Breast epithelium (tissue), 4 donors: ENCODE measurements at regions not wholly inside any gene's neighbourhood (a gene's known extent, or its start where the extent isn't known, plus 50 kb on each side); places are given as distances from the start of the nearest gene placed in this dataset.

Experiments
- DNase-seq, 2 donors: peaks; one replicate each; pipeline ENCODE4 v3.0.0-alpha.2; 2019; ENCODE audit warnings: low spot score in 2 of 2
- H3K27ac ChIP-seq, 2 donors: fragments of 200-600 bp; sonication (generic) in 1 of 2; one replicate each; pipeline ENCODE4 v1.5.1; 2016 to 2019; ENCODE audit warnings: mild to moderate bottlenecking in 1 of 2
- H3K27me3 ChIP-seq, 2 donors: fragments of 200-600 bp; sonication (generic) in 1 of 2; one replicate each; pipeline versions ENCODE4 v1.5.1 to v1.6.0; 2017 to 2019; ENCODE audit warnings: control low read depth in 1 of 2, mild to moderate bottlenecking in 1 of 2
- H3K36me3 ChIP-seq: fragments of 200-600 bp; one replicate; pipeline ENCODE4 v1.5.1; 2019
- H3K4me1 ChIP-seq, 2 donors: fragments of 200-600 bp; sonication (generic); one replicate each; pipeline ENCODE4 v1.5.1; 2016 to 2019; ENCODE audit warnings: control low read depth in 1 of 2
- H3K4me3 ChIP-seq, 3 donors: fragments of 200-600 bp; sonication (generic); 1 replicate in 2 of 3; 2 replicates in 1 of 3; pipeline ENCODE4 v1.5.1; 2016 to 2019; ENCODE audit warnings: mild to moderate bottlenecking in 3 of 3, moderate library complexity in 2 of 3
- H3K9me3 ChIP-seq, 2 donors: fragments of 200-600 bp; sonication (generic) in 1 of 2; one replicate each; pipeline ENCODE4 v1.5.1; 2016 to 2019; ENCODE audit warnings: control low read depth in 1 of 2
- POLR2A ChIP-seq: fragments of 450-650 bp; IDR thresholded peaks from one replicate; pipeline ENCODE4 v1.6.1; 2016; ENCODE audit warnings: antibody characterized with exemption, mild to moderate bottlenecking, moderate library complexity
- POLR2AphosphoS5 ChIP-seq, 3 donors: sonication (generic); formaldehyde crosslinking; IDR thresholded peaks; one replicate each; pipeline ENCODE4 v1.6.1; 2017; ENCODE audit warnings: antibody characterized with exemption in 3 of 3
- intact Hi-C: fragments of 100-400 bp; cut with DNase I; formaldehyde crosslinking; loops from one replicate; pipeline ENCODE4 v1.15.1; 2023; ENCODE audit warnings: low total_unique reads
- TF ChIP-seq, protein P1 (sequence below), 3 donors: fragments of 450-650 bp; IDR thresholded peaks; one replicate each; pipeline ENCODE4 v1.5.1; 2016 to 2017; ENCODE audit warnings: antibody characterized with exemption in 3 of 3, mild to moderate bottlenecking in 3 of 3, moderate library complexity in 3 of 3

DNA sequence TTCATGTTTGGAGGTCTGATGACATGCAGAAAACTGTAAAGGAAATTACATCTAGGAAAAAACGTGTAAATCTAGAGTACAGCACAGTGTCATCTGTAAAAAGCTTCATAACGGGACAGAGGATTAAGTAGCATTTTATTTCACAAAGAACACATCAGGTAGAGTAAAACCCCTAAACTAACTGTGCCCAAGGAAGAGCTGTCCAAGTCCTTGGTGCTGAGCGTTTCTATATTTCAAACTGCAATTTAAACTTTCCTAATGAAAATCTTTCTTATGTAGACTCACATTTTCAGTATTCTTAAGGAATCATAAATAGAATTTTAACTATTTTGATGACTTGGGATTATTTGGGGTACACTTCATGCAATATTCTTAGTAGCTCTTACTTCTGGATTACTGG, 646.2 kb downstream of the IPMK start:
- no peaks in the 10 kb centered on the region for H3K27me3 ChIP-seq
- DNase-seq, result no peak
- no peaks in the 10 kb centered on the region for H3K9me3 ChIP-seq
- no peaks in the 10 kb centered on the region for H3K4me1 ChIP-seq
- TF ChIP-seq, protein P1, sequence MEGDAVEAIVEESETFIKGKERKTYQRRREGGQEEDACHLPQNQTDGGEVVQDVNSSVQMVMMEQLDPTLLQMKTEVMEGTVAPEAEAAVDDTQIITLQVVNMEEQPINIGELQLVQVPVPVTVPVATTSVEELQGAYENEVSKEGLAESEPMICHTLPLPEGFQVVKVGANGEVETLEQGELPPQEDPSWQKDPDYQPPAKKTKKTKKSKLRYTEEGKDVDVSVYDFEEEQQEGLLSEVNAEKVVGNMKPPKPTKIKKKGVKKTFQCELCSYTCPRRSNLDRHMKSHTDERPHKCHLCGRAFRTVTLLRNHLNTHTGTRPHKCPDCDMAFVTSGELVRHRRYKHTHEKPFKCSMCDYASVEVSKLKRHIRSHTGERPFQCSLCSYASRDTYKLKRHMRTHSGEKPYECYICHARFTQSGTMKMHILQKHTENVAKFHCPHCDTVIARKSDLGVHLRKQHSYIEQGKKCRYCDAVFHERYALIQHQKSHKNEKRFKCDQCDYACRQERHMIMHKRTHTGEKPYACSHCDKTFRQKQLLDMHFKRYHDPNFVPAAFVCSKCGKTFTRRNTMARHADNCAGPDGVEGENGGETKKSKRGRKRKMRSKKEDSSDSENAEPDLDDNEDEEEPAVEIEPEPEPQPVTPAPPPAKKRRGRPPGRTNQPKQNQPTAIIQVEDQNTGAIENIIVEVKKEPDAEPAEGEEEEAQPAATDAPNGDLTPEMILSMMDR (IDR thresholded peaks at IDR 0.05), result no peak
- TF ChIP-seq POLR2AphosphoS5 (IDR thresholded peaks at IDR 0.05) (no peak), POLR2A (no peak)
- H3K4me3 ChIP-seq, result no peak overlapping the region
- H3K27ac ChIP-seq, result no peak overlapping the region
- intact Hi-C loops, result no loop called here
- H3K36me3 ChIP-seq, result no peaks in the 10 kb centered on the region

DNA sequence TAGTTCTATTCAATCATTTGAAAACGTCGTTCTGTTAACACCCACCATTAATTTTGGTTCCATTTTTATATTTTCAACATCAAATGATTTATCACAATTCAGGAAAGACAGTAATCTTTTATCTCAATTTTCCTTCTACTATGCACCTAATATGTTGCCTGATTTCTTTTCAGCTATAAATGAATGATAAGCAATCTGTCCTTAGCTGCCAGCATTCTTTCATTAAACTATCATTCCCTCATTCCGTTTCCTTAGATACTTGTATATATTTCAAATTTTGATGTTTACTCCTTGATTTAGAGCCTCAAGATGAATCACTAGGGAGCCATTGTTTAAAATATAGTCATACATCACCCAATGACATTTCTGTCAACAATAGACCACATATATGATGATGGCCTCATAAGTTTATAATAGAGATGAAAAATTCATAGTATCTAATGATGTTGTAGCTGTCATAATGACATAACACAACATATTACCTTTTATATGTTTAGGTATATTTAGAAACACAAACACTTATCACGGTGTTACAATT, 661.7 kb downstream of the IPMK start:
- intact Hi-C loops, result no loop called here
- Histone ChIP-seq H3K9me3 (no peaks in the 10 kb centered on the region), H3K27me3 (no peaks in the 10 kb centered on the region), H3K4me3 (no peak overlapping the region), H3K36me3 (no peaks in the 10 kb centered on the region), H3K4me1 (no peaks in the 10 kb centered on the region), H3K27ac (no peak overlapping the region)
- DNase-seq, result no peak
- TF ChIP-seq, protein P1 (IDR thresholded peaks at IDR 0.05), result no peak
- no peak for TF ChIP-seq POLR2AphosphoS5 (IDR thresholded peaks at IDR 0.05)
- no peak for TF ChIP-seq POLR2A

DNA sequence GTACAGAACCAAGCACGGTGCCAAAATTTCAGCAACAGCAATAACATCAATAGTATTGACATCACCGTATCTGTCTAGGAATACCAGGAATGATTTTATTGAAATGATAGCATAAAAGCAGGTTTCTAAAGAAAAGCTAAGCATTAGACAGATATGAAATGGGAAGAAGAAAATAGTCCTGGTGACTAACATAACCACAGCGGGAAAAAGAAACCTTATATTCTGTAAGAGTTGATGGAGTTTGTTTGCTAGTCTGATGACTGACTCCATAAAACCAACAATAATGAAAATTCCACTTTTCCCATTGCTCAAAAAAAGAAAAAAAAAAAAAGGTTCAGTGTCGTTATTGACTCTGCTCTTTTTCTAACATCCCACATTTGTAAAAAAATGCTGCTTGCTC, 668.3 kb downstream of the IPMK start:
- H3K4me3 ChIP-seq, result no peak overlapping the region
- intact Hi-C loops, result no loop called here
- no peak overlapping the region for H3K27ac ChIP-seq
- no peak for DNase-seq
- no peaks in the 10 kb centered on the region for H3K27me3 ChIP-seq
- H3K36me3 ChIP-seq, result no peaks in the 10 kb centered on the region
- H3K9me3 ChIP-seq, result no peaks in the 10 kb centered on the region
- H3K4me1 ChIP-seq, result no peaks in the 10 kb centered on the region
- TF ChIP-seq POLR2AphosphoS5 (IDR thresholded peaks at IDR 0.05) (no peak), POLR2A (no peak)
- TF ChIP-seq, protein P1 (IDR thresholded peaks at IDR 0.05), result no peak

DNA sequence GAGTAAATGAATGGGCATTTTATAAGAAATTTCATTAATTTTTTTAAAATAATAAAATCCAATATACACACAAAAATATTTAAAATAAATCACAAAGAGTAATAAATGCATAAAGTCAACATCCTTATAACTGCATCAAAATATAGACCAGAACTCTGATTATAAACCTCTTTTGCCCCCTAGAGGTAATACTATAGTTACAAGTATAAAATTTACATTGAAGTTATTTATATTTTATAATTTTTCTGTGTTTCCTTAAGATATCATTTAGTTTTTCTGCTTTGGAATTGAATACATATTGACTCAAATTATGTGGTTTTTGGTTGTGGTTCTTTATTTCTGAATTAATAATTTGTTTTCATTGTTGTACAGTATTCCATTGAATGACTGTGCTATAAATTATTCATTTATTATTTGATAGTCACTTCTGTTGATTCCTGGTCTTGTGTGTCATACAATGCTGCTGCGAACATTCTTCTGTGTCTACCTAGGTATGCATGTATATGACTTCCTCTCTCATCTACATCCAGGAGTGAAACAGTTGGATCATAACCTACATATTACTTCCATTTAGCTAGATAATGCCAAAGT, 673.6 kb downstream of the IPMK start:
- Histone ChIP-seq H3K4me3 (no peak overlapping the region), H3K27me3 (no peaks in the 10 kb centered on the region), H3K36me3 (no peaks in the 10 kb centered on the region), H3K27ac (no peak overlapping the region), H3K4me1 (no peaks in the 10 kb centered on the region), H3K9me3 (no peaks in the 10 kb centered on the region)
- TF ChIP-seq, protein P1 (IDR thresholded peaks at IDR 0.05), result no peak
- no peak for TF ChIP-seq POLR2A
- TF ChIP-seq POLR2AphosphoS5 (IDR thresholded peaks at IDR 0.05), result no peak
- intact Hi-C loops, result no loop called here
- DNase-seq, result no peak

DNA sequence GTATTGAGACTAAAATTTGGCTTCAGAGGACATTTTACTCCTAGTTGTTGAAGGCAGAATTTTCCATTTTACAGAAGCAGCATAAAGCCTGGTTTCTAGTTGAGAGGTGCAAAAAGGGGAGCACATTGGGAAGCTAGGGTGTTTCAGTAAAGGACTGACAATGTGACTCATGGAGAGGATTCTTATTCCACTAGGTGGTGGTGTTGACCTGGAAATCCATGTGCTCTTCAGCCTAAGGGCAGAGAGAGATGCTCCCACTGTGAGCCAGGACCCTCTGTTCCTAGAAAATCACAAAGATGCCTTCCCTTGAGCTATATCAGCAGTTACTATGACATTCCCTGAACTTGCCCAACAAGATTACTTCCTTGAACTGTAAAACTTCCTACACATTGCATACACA, 687.8 kb downstream of the IPMK start:
- H3K9me3 ChIP-seq, result no peaks in the 10 kb centered on the region
- TF ChIP-seq POLR2A, result no peak
- TF ChIP-seq, protein P1 (IDR thresholded peaks at IDR 0.05), result no peak
- TF ChIP-seq POLR2AphosphoS5 (IDR thresholded peaks at IDR 0.05), result no peak
- H3K4me1 ChIP-seq, result no peaks in the 10 kb centered on the region
- no peaks in the 10 kb centered on the region for H3K36me3 ChIP-seq
- DNase-seq, result no peak
- H3K27me3 ChIP-seq, result no peaks in the 10 kb centered on the region
- intact Hi-C loops, result no loop called here
- no peak overlapping the region for H3K4me3 ChIP-seq
- no peak overlapping the region for H3K27ac ChIP-seq
